GM12891 (cell line): ENCODE measurements at regions not wholly inside any gene's neighbourhood (a gene's known extent, or its start where the extent isn't known, plus 50 kb on each side); places are given as distances from the start of the nearest gene placed in this dataset.

Experiments
- DNase-seq: peaks from one replicate; pipeline ENCODE4 v3.0.0; 2011; ENCODE audit warnings: low spot score; ENCODE audit not compliant: insufficient read length
- FAIRE-seq: peaks from 2 replicates; lab custom pipeline; 2011; peaks lifted over from hg19 to GRCh38; lab: Jason Lieb, UNC
- PAX5 ChIP-seq: IDR thresholded peaks from 2 replicates; pipeline ENCODE4 v1.6.1; 2011; ENCODE audit warnings: low read length, moderate library complexity, mild to moderate bottlenecking; ENCODE audit not compliant: insufficient read depth, severe bottlenecking
- POLR2A ChIP-seq: IDR thresholded peaks from 2 replicates; pipeline ENCODE4 v1.6.1; 2011; ENCODE audit warnings: low read depth, low read length, control low read depth
- POLR2AphosphoS5 ChIP-seq: IDR thresholded peaks from 2 replicates; pipeline ENCODE4 v1.6.1; 2011; ENCODE audit warnings: low read depth, low read length, control low read depth
- POU2F2 ChIP-seq: IDR thresholded peaks from 2 replicates; pipeline ENCODE4 v1.6.1; 2011; ENCODE audit warnings: low read depth, mild to moderate bottlenecking, control low read depth, low read length, moderate library complexity
- SPI1 ChIP-seq: IDR thresholded peaks from 2 replicates; pipeline ENCODE4 v1.6.1; 2011; ENCODE audit warnings: low read depth, low read length, control low read depth
- TAF1 ChIP-seq: IDR thresholded peaks from 2 replicates; pipeline ENCODE4 v1.6.1; 2011; ENCODE audit warnings: low read depth, low read length, control low read depth

GRCh38 chr17:13293421-13293820, 275.6 kb upstream of the ELAC2 start:
- FAIRE-seq (no peak), DNase-seq (no peak)

GRCh38 chr17:13292291-13292690, 274.5 kb upstream of the ELAC2 start:
- TF ChIP-seq TAF1 (no peak), POLR2A (no peak), SPI1 (no peak), POLR2AphosphoS5 (no peak), POU2F2 (no peak), PAX5 (no peak)
- FAIRE-seq (no peak), DNase-seq (no peak)

More at GRCh38 chr17:13293421-13293820, 275.6 kb upstream of the ELAC2 start:
- no peak for TF ChIP-seq POLR2A
- TF ChIP-seq POLR2AphosphoS5, result no peak
- TF ChIP-seq SPI1, result no peak
- no peak for TF ChIP-seq PAX5
- no peak for TF ChIP-seq POU2F2
- TF ChIP-seq TAF1, result no peak

GRCh38 chr17:13288248-13288647, 270.4 kb upstream of the ELAC2 start:
- DNase-seq (no peak), FAIRE-seq (no peak)
- TF ChIP-seq POLR2A (no peak), SPI1 (no peak), TAF1 (no peak), PAX5 (no peak), POU2F2 (no peak), POLR2AphosphoS5 (no peak)

GRCh38 chr17:13287226-13287625, 269.4 kb upstream of the ELAC2 start:
- no peak for DNase-seq
- FAIRE-seq, result no peak
- TF ChIP-seq PAX5 (no peak), TAF1 (no peak), POLR2A (no peak), SPI1 (no peak), POU2F2 (no peak), POLR2AphosphoS5 (no peak)

- FAIRE-seq (no peak), DNase-seq (no peak)
- TF ChIP-seq POU2F2 (no peak), SPI1 (no peak), TAF1 (no peak), POLR2AphosphoS5 (no peak), POLR2A (no peak), PAX5 (no peak)
Observed at GRCh38 chr17:13283606-13284005, 265.8 kb upstream of the ELAC2 start.

- TF ChIP-seq POLR2AphosphoS5, result no peak
- no peak for TF ChIP-seq POLR2A
- no peak for TF ChIP-seq POU2F2
- no peak for TF ChIP-seq PAX5
- TF ChIP-seq SPI1, result no peak
- no peak for TF ChIP-seq TAF1
- DNase-seq, result no peak
- no peak for FAIRE-seq
Observed at GRCh38 chr17:13281626-13282025, 263.8 kb upstream of the ELAC2 start.

GRCh38 chr17:13273806-13274205, 256.0 kb upstream of the ELAC2 start:
- DNase-seq, result no peak
- FAIRE-seq, result no peak
- TF ChIP-seq POLR2A (no peak), SPI1 (no peak), TAF1 (no peak), POLR2AphosphoS5 (no peak), POU2F2 (no peak), PAX5 (no peak)

GRCh38 chr17:13272296-13272695, 254.5 kb upstream of the ELAC2 start:
- TF ChIP-seq TAF1, result no peak
- no peak for TF ChIP-seq POLR2A
- TF ChIP-seq POU2F2, result no peak
- no peak for TF ChIP-seq POLR2AphosphoS5
- no peak for TF ChIP-seq SPI1
- TF ChIP-seq PAX5, result no peak
- FAIRE-seq, result no peak
- DNase-seq, result no peak

- TF ChIP-seq POLR2AphosphoS5, result no peak
- TF ChIP-seq TAF1, result no peak
- no peak for TF ChIP-seq PAX5
- no peak for TF ChIP-seq POU2F2
- no peak for TF ChIP-seq POLR2A
- no peak for TF ChIP-seq SPI1
- FAIRE-seq (no peak), DNase-seq (no peak)
Observed at GRCh38 chr17:13268791-13269595, 251.2 kb upstream of the ELAC2 start.
